IPS-15b (cell line): ENCODE measurements at regions not wholly inside any gene's neighbourhood (a gene's known extent, or its start where the extent isn't known, plus 50 kb on each side); places are given as distances from the start of the nearest gene placed in this dataset.

ENCODE experiments used
- H3K27me3 ChIP-seq: one replicate; pipeline ENCODE4 v1.6.1; 2013; ENCODE audit warnings: low read length; ENCODE audit not compliant: control insufficient read depth, insufficient read depth
- H3K36me3 ChIP-seq: one replicate; pipeline ENCODE4 v1.6.1; 2013; ENCODE audit warnings: low read length; ENCODE audit not compliant: control insufficient read depth, insufficient read depth
- H3K4me1 ChIP-seq: one replicate; pipeline ENCODE4 v1.6.1; 2013; ENCODE audit warnings: mild to moderate bottlenecking, low read length; ENCODE audit not compliant: control insufficient read depth, insufficient read depth
- H3K4me3 ChIP-seq: one replicate; pipeline ENCODE4 v1.5.1; 2013; ENCODE audit warnings: low read depth, low read length
- H3K9ac ChIP-seq: one replicate; pipeline ENCODE4 v1.6.1; 2013; ENCODE audit warnings: low read depth, mild to moderate bottlenecking, low read length
- H3K9me3 ChIP-seq: one replicate; pipeline ENCODE4 v1.6.1; 2013; ENCODE audit warnings: mild to moderate bottlenecking, low read length; ENCODE audit not compliant: control insufficient read depth, insufficient read depth

DNA sequence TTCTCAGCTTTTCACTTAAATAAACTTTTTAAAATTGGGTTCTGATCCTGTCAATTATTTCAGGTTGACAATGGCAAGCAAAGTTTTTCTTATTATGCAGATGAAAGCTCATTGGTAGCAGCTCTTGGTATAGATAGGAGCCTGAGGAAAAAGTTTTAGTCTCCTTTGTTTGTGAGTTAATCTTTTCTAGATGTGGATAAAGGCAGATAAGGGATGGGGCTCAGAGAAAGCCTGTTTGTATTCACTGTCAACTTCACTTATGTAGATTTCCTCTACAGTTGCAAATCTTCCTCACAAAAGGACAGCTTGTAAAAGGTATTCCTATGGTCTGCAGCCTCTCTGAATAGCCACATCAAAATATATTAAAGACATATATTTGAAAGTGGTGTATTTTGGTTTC, 224.5 kb upstream of the SPOPL start:
- H3K9ac ChIP-seq: no peak overlapping the region
- no peaks in the 10 kb centered on the region for H3K36me3 ChIP-seq
- H3K9me3 ChIP-seq: no peaks in the 10 kb centered on the region
- H3K4me3 ChIP-seq: no peak overlapping the region
- peaks cover 18% of the 10 kb centered on the region for H3K4me1 ChIP-seq
- H3K27me3 ChIP-seq: no peaks in the 10 kb centered on the region

DNA sequence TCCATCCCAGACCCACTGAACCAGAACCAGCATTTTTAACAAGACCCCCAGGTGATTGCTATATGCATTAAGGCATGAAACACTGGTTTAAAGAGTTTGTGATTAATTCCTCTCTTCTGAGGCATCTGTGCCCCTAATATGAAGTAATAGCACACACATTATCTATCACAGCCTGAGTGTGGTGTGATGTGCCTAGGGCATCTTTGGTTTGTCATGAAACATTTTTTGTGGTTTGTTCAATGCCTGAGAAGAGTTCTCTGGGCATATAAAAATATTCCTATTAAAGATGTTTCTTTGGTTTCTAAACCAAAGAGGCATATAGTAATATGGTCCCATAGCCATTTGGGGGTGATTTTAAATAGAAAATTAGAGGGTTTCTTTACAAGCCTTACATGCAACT, 221.7 kb upstream of the SPOPL start:
- Histone ChIP-seq H3K27me3 (no peaks in the 10 kb centered on the region), H3K4me1 (peaks cover 18% of the 10 kb centered on the region), H3K9ac (no peak overlapping the region), H3K9me3 (no peaks in the 10 kb centered on the region), H3K4me3 (no peak overlapping the region), H3K36me3 (no peaks in the 10 kb centered on the region)

DNA sequence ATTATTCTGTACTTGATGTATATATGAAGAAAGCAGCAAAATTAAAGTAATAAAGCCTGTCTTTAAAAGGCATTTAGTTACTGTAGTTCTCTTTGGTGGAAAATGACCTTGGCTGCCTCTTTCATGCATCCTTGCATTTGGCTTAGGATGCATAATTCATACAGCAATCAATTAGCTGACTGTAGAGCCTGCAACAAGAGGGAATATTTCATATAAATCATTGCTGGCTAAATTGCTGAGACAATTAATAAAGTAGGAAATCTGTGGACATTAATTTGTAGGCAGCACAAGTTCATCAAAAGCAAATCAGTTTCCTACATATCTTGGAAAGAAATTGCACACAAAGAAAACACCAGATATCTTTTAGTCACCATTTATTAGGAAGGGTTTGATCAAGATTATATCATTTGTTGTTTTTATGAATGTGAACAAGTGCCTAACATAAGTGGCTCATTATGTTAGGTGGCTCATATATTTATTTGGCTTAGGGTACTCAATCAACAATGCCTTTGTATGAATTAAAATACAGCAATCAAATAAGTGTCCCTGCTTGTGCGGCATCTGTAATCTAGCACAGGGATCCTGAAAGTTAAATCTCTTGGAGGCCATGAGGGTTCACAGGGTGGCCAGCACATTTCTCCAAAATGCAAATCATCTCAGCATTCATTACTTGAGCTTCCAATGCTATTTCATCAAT, 220.4 kb upstream of the SPOPL start:
- Histone ChIP-seq H3K4me3 (no peak overlapping the region), H3K9me3 (no peaks in the 10 kb centered on the region), H3K9ac (no peak overlapping the region), H3K4me1 (peaks cover 9% of the 10 kb centered on the region), H3K27me3 (no peaks in the 10 kb centered on the region), H3K36me3 (no peaks in the 10 kb centered on the region)

DNA sequence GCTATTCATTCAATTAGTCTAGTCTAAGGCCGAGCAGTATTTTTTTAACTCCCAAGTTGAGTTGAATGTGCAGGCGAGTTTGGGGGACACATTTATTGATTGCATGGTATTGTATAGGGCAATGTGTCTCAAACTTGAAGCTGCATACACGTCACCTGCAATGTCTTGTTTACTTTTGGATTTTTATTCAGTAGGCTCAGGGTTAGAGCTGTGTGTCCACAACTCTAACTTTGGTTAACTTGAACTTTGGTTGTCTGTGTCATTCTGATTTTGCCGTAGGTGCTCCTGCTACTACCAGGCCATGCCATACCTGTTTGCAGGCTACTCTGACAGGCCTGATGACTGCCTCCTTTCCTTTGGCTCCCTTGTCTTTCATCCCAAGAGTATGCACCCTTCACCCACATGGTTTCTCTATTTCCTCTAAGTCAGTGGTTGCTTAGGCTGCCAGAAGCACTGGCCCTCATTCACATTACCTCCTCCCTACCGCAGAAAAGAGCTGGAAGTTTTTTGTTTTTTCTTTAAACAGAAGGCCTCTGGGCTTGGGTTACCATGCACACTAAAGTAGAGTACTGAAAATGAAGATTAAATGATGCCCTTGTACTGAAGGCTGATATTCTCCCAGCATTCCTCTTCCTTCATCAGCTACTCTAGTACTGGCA, 219.4 kb upstream of the SPOPL start:
- no peaks in the 10 kb centered on the region for H3K36me3 ChIP-seq
- no peak overlapping the region for H3K4me3 ChIP-seq
- no peaks in the 10 kb centered on the region for H3K9me3 ChIP-seq
- H3K4me1 ChIP-seq: peaks cover 2% of the 10 kb centered on the region
- H3K27me3 ChIP-seq: no peaks in the 10 kb centered on the region
- H3K9ac ChIP-seq: no peak overlapping the region

DNA sequence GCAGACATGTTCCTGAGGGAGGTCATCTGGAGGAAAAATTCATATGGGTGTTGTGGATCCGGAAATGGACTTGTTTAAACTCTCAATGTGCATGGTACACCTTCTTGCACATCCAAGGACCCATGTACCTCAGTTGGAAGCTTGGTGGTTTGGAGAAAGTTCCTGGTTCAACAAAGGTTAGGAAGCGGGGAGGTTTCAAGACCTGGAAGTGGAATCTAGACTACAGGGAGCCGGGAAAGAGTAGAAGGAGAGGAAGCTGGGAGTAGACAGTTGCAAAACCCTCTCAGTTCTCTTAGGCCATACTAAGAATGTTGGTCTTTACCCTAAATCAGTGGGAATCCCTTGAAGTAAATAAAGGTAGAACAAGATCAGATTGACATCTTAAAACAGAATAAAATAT, 209.8 kb upstream of the SPOPL start:
- Histone ChIP-seq H3K9ac (no peak overlapping the region), H3K4me1 (no peaks in the 10 kb centered on the region), H3K27me3 (no peaks in the 10 kb centered on the region), H3K36me3 (no peaks in the 10 kb centered on the region), H3K4me3 (no peak overlapping the region), H3K9me3 (no peaks in the 10 kb centered on the region)

DNA sequence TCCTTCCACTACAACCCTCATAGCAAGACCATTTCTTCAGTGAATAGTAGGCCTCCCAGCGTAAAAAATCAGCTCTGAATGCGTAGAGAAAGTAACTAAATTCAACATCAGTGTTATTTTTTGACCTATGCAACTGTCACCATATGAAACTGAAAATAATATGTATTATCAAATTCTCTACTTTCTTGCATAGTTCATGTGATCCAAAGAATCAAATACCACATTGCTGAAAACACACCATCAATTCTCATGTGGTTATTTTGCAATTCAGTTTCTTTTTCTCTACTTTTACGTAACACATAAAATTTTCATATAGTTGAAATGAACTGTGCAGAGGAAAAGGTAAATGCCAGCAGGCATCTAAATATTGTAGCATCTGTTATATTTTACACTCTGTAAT, 208.5 kb upstream of the SPOPL start:
- no peaks in the 10 kb centered on the region for H3K36me3 ChIP-seq
- H3K4me1 ChIP-seq: no peaks in the 10 kb centered on the region
- no peaks in the 10 kb centered on the region for H3K9me3 ChIP-seq
- no peak overlapping the region for H3K9ac ChIP-seq
- no peaks in the 10 kb centered on the region for H3K27me3 ChIP-seq
- no peak overlapping the region for H3K4me3 ChIP-seq

DNA sequence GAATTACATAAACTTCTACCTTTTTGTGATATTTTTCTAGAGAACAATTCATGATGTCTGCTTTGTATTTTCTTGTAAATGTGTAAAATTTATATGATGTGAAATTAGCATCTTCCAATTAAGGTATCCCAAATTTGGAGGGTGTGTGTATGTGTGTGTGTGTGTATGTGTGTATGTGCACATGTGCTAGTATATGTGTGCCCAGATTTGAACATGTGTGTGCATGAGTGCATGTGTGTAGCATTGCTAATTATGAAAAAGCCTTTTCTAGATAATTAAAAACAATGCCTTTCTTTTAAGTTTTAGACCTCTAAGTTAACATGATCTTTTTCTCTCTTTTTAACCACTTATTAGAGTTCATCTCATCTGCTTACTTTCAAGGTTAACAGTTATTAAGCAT, 208.0 kb upstream of the SPOPL start:
- Histone ChIP-seq H3K36me3 (no peaks in the 10 kb centered on the region), H3K9ac (no peak overlapping the region), H3K9me3 (no peaks in the 10 kb centered on the region), H3K4me1 (no peaks in the 10 kb centered on the region), H3K27me3 (no peaks in the 10 kb centered on the region), H3K4me3 (no peak overlapping the region)

DNA sequence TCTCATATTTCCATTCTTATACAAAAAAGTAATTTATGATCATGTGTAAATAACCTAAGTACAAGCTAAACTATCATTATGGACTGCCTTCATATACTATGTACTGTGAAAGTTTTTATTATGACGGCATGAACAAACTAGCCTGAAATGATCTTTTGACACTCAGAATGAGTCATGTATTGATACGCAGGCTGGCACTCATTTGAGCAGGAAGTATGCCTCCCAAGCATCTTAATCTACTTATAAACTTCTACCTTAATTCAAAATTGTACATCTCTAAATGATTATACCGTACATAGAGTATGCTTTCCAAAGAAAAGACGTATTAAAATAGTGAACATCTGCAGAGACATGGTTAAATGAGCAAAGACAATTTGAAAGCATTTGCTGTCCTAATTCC, 207.1 kb upstream of the SPOPL start:
- Histone ChIP-seq H3K4me3 (no peak overlapping the region), H3K36me3 (no peaks in the 10 kb centered on the region), H3K4me1 (no peaks in the 10 kb centered on the region)

DNA sequence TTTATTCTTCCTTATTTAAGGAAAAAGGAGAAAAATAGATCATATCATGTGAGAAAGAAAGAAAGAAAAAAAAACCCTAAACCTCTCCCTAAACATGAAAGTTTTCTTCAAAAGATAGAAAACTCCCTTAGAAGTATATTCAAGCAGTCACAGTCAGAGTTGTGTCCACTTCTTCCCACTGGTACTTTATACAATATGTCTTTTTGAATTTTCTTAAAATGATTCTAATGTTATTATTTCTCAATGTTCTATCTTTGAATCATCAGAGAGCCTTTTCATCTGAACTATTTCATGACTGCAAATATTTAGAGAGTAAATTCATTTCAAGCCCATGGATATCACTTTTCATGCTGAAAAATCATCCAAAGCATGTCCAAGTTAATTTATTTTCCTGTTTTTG, 205.2 kb upstream of the SPOPL start:
- no peaks in the 10 kb centered on the region for H3K36me3 ChIP-seq
- no peaks in the 10 kb centered on the region for H3K27me3 ChIP-seq
- no peaks in the 10 kb centered on the region for H3K9me3 ChIP-seq
- H3K4me3 ChIP-seq: no peak overlapping the region
- no peak overlapping the region for H3K9ac ChIP-seq
- no peaks in the 10 kb centered on the region for H3K4me1 ChIP-seq

More for the DNA sequence above, 207.1 kb upstream of the SPOPL start:
- Histone ChIP-seq H3K9ac (no peak overlapping the region), H3K27me3 (no peaks in the 10 kb centered on the region), H3K9me3 (no peaks in the 10 kb centered on the region)

DNA sequence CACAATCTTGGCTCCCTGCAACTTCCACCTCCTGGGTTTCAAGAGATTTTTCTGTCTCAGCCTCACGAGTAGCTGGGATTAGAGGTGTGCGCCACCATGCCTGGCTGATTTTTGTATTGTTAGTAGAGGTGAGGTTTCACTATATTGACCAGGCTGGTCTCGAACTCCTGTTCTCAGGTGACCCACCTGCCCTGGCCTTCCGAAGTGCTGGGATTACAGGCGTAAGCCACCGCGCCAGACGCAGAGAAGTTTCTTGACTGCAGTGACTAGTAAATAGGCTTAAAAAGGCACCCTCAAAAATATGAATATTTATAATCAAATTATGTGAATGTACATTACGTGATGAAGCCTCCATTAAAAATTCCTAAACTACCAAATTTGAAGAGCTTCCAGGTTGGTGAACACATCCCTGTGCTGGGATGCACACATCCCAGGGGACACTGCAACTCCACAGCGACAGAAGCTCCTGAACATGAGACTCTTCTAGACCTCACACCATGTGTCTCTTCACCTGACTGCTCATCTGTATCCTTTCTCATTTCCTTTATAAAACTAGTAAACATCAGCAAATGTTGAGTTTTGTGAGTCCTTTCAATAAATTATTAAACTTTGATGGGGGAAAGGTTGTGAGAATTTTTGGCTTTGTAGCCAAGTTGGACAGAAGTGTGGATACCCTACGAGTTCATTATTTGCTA, 203.3 kb upstream of the SPOPL start:
- H3K36me3 ChIP-seq: no peaks in the 10 kb centered on the region
- no peaks in the 10 kb centered on the region for H3K9me3 ChIP-seq
- H3K27me3 ChIP-seq: no peaks in the 10 kb centered on the region
- H3K4me1 ChIP-seq: no peaks in the 10 kb centered on the region
- H3K4me3 ChIP-seq: no peak overlapping the region
- H3K9ac ChIP-seq: no peak overlapping the region

DNA sequence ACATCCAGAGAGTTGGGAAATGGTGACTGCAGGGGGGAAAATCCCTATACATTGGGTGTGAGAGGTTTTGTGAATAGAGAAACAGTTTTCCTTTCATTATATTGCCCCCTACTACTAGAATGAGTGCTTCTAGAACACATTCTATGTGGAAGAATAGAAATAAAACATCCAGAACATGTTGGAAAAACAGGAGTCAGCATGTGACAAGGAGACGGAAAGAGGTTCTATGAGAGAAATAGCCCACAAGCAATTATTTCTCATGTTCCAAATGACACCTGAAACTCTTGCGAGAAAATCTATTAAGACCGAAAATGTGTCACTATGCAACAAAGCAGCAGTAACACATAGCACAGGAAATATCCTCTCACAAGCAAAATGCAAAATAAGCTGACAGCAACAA, 202.7 kb upstream of the SPOPL start:
- H3K27me3 ChIP-seq: no peaks in the 10 kb centered on the region
- no peak overlapping the region for H3K4me3 ChIP-seq
- no peaks in the 10 kb centered on the region for H3K9me3 ChIP-seq
- H3K36me3 ChIP-seq: no peaks in the 10 kb centered on the region
- no peak overlapping the region for H3K9ac ChIP-seq
- H3K4me1 ChIP-seq: no peaks in the 10 kb centered on the region

DNA sequence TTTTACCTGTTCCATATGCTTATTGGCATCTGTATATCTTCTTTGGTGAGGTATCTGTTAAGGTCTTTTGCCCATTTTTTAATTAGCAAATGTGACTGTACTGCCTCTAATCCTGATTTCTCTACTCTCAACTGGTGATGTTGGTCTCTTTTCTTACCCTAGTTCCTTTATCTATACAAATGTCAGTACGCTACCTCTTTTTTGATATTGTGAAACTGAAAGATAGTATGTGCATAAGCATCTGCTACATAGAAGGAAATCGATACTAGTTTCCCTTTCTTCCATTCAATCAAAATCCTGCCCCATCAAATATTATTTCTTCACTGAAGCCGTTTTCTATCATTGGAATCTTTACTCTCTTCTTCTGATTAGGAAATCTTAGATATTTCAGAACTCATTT, 194.9 kb upstream of the SPOPL start:
- Histone ChIP-seq H3K4me1 (no peaks in the 10 kb centered on the region), H3K9ac (no peak overlapping the region), H3K36me3 (no peaks in the 10 kb centered on the region), H3K4me3 (no peak overlapping the region), H3K9me3 (no peaks in the 10 kb centered on the region), H3K27me3 (no peaks in the 10 kb centered on the region)
